ENCODE measurements at regions not wholly inside any gene's neighbourhood (a gene's known extent, or its start where the extent isn't known, plus 50 kb on each side); places are given as distances from the start of the nearest gene placed in this dataset.

DNA sequence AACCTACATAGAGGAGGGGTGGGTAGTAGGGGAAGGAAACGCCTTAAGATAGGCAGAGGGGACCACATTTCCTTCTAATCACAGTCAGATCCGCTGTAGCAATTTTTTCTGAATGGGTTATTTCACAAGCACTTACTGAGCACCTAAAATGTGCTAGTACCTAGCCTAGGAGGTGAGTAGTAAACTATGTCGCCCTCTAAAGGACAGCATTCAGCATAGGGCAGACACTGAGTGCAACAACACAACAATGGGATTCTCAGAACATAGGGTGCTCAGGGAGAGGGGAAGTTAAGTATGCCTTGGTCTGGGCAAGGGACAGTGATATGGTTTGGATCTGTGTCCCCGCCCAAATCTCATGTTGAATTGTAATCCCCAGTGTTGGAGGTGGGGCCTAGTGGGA, 166.1 kb upstream of the RAB6C start:
- no peaks in the 10 kb centered on the region for H3K79me2 ChIP-seq (ENCODE audit: insufficient read depth)
- H3K36me3 ChIP-seq (replicated peaks in 1 of 2; ENCODE audit: control insufficient read depth in 1 of 2, insufficient read depth in 2 of 2, low read length in 1 of 2), result no peaks in the 10 kb centered on the region
- no peak overlapping the region for H3K9ac ChIP-seq
- TF ChIP-seq RAD21 (IDR thresholded peaks at IDR 0.05; ENCODE audit: low read length) (peak; percentile 33; the same call in 1 of the 2 replicates), TCF12 (IDR thresholded peaks at IDR 0.05) (no peak)
- H3K9me3 ChIP-seq, result no peaks in the 10 kb centered on the region
- 11% methylated on average over 4 of the region's 4 CpGs for WGBS (ENCODE audit: low lambda C conversion rate)
- no peaks in the 10 kb centered on the region for H3K9me2 ChIP-seq
- H3K27ac ChIP-seq (ENCODE audit: low read depth in 2 of 2, low read length in 1 of 2), result no peak overlapping the region
- no peak overlapping the region for H2AFZ ChIP-seq (ENCODE audit: low read depth)
- H3K27me3 ChIP-seq (ENCODE audit: insufficient read depth), result no peaks in the 10 kb centered on the region
- POLR2A ChIA-PET, result no interaction called here
- no peak overlapping the region for H3K4me3 ChIP-seq (ENCODE audit: low read depth in 2 of 2, low read length in 1 of 2)
- DNase-seq, result no peak
- no peak overlapping the region for H3K4me2 ChIP-seq
- no peaks in the 10 kb centered on the region for H4K20me1 ChIP-seq (ENCODE audit: insufficient read depth)
- H3K4me1 ChIP-seq (ENCODE audit: control insufficient read depth in 1 of 2, insufficient read depth in 2 of 2, low read depth in 1 of 2, low read length in 1 of 2), result no peaks in the 10 kb centered on the region; a peak in 1 of 4 replicates
- no peaks in the 10 kb centered on the region for H3F3A ChIP-seq (replicated peaks; ENCODE audit: insufficient read depth)
- CTCF ChIA-PET, result interaction anchor here (1.3 kb wide), 1 partner anchor 9 kb away, joined by 4 read pairs; no protein-coding TSS in a partner anchor

DNA sequence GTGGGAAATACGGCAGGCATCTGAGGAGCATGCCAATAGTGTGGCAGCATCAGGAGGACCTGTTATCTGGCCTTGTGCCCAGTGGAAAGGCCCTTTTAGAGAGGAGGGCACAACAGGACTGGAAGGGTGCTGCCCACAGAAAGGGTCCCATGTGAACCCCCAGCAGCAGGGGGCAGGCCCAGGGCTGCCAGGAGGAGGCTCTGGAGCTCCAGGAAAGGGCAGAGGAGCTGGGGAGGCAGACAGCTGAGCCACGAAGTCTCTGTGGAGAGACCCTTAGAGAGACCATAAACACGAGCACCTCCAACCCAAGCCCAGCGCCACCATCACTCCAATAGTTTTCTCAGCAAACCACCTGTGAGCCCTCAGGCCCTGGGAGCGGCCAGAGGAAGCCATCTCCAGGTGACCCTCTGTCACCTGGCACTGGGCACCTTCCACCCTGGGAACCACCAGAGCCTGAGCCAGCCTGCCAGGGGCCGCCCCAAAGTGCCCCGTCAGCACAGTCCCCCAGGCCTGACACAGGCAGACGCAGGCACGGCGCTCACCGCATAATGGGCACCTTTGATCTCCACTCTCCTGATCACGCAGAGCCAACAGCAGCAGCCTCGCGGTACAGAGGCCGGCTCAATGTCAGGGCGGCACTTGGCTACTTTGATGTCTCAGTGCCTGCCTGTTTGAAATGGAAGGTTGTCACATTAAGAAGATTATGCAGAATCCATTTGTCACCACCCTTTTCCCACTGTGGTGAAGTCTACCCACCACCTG, 162.5 kb upstream of the RAB6C start:
- Histone ChIP-seq H3K4me3 (ENCODE audit: low read depth in 2 of 2, low read length in 1 of 2) (no peak overlapping the region), H3K4me2 (no peak overlapping the region)
- POLR2A ChIA-PET, result no interaction called here

More for the DNA sequence above, 162.5 kb upstream of the RAB6C start:
- H3K9me3 ChIP-seq, result no peaks in the 10 kb centered on the region
- CTCF ChIA-PET, result interaction anchor here (1.3 kb wide), 1 partner anchor 30 kb away, joined by 3 read pairs; no protein-coding TSS in a partner anchor
- H3K9ac ChIP-seq, result no peak overlapping the region
- DNase-seq, result no peak
- H3F3A ChIP-seq (replicated peaks; ENCODE audit: insufficient read depth), result no peaks in the 10 kb centered on the region
- WGBS (ENCODE audit: low lambda C conversion rate), result 84% methylated on average over 6 of the region's 16 CpGs
- no peaks in the 10 kb centered on the region for H3K79me2 ChIP-seq (ENCODE audit: insufficient read depth)
- H3K4me1 ChIP-seq (ENCODE audit: control insufficient read depth in 1 of 2, insufficient read depth in 2 of 2, low read depth in 1 of 2, low read length in 1 of 2), result no peaks in the 10 kb centered on the region; a peak in 1 of 4 replicates
- TF ChIP-seq JUND (IDR thresholded peaks at IDR 0.05) (no peak), GABPA (IDR thresholded peaks at IDR 0.05; ENCODE audit: low read depth) (no peak), EZH2phosphoT487 (IDR thresholded peaks at IDR 0.05; ENCODE audit: borderline replicate concordance, low read depth) (no peak), NFIC (IDR thresholded peaks at IDR 0.05; ENCODE audit: borderline replicate concordance) (no peak), POLR2AphosphoS5 (IDR thresholded peaks at IDR 0.05; ENCODE audit: low read depth, low read length) (no peak), NRF1 (IDR thresholded peaks at IDR 0.05; ENCODE audit: low read depth, low read length) (no peak)
- TF ChIP-seq, protein P1, sequence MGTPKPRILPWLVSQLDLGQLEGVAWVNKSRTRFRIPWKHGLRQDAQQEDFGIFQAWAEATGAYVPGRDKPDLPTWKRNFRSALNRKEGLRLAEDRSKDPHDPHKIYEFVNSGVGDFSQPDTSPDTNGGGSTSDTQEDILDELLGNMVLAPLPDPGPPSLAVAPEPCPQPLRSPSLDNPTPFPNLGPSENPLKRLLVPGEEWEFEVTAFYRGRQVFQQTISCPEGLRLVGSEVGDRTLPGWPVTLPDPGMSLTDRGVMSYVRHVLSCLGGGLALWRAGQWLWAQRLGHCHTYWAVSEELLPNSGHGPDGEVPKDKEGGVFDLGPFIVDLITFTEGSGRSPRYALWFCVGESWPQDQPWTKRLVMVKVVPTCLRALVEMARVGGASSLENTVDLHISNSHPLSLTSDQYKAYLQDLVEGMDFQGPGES (IDR thresholded peaks at IDR 0.05; ENCODE audit: low read depth, low read length), result no peak
- TF ChIP-seq, protein P2, sequence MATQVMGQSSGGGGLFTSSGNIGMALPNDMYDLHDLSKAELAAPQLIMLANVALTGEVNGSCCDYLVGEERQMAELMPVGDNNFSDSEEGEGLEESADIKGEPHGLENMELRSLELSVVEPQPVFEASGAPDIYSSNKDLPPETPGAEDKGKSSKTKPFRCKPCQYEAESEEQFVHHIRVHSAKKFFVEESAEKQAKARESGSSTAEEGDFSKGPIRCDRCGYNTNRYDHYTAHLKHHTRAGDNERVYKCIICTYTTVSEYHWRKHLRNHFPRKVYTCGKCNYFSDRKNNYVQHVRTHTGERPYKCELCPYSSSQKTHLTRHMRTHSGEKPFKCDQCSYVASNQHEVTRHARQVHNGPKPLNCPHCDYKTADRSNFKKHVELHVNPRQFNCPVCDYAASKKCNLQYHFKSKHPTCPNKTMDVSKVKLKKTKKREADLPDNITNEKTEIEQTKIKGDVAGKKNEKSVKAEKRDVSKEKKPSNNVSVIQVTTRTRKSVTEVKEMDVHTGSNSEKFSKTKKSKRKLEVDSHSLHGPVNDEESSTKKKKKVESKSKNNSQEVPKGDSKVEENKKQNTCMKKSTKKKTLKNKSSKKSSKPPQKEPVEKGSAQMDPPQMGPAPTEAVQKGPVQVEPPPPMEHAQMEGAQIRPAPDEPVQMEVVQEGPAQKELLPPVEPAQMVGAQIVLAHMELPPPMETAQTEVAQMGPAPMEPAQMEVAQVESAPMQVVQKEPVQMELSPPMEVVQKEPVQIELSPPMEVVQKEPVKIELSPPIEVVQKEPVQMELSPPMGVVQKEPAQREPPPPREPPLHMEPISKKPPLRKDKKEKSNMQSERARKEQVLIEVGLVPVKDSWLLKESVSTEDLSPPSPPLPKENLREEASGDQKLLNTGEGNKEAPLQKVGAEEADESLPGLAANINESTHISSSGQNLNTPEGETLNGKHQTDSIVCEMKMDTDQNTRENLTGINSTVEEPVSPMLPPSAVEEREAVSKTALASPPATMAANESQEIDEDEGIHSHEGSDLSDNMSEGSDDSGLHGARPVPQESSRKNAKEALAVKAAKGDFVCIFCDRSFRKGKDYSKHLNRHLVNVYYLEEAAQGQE (IDR thresholded peaks at IDR 0.05; ENCODE audit: low read depth, low read length), result no peak
- no peak overlapping the region for H3K27ac ChIP-seq (ENCODE audit: low read depth in 2 of 2, low read length in 1 of 2)
- no peak overlapping the region for H2AFZ ChIP-seq (ENCODE audit: low read depth)
- no peaks in the 10 kb centered on the region for H3K36me3 ChIP-seq (replicated peaks in 1 of 2; ENCODE audit: control insufficient read depth in 1 of 2, insufficient read depth in 2 of 2, low read length in 1 of 2)
- H3K27me3 ChIP-seq (ENCODE audit: insufficient read depth), result no peaks in the 10 kb centered on the region
- no peaks in the 10 kb centered on the region for H3K9me2 ChIP-seq
- H4K20me1 ChIP-seq (ENCODE audit: insufficient read depth), result no peaks in the 10 kb centered on the region

Measured in SK-N-SH (cell line).